Type B pancreatic cell (in vitro differentiated cells): ENCODE measurements at regions not wholly inside any gene's neighbourhood (a gene's known extent, or its start where the extent isn't known, plus 50 kb on each side); places are given as distances from the start of the nearest gene placed in this dataset.

Source experiments
- DNase-seq: peaks from one replicate; pipeline ENCODE4 v3.0.0; 2021; ENCODE audit warnings: mixed read lengths; ENCODE audit not compliant: unreplicated experiment; ENCODE audit errors: extremely low spot score
- H3K27ac Mint-ChIP-seq: 2 replicates; pipeline ENCODE4 v1.8.0; 2021; ENCODE audit warnings: mild to moderate bottlenecking, mixed read lengths
- H3K27me3 Mint-ChIP-seq: 2 replicates; pipeline ENCODE4 v1.8.0; 2021; ENCODE audit warnings: mixed read lengths
- H3K36me3 Mint-ChIP-seq: 2 replicates; pipeline ENCODE4 v1.8.0; 2021; ENCODE audit warnings: mixed read lengths
- H3K4me1 Mint-ChIP-seq: one replicate; pipeline ENCODE4 v1.8.0; 2021; ENCODE audit warnings: mixed read lengths; ENCODE audit not compliant: unreplicated experiment
- H3K4me3 Mint-ChIP-seq: 2 replicates; pipeline ENCODE4 v1.8.0; 2021; ENCODE audit warnings: mild to moderate bottlenecking, mixed read lengths
- H3K9me3 Mint-ChIP-seq: 2 replicates; pipeline ENCODE4 v1.8.0; 2021; ENCODE audit warnings: mixed read lengths
- CTCF ChIP-seq: fragments of 200-600 bp; sonication (generic); conservative IDR thresholded peaks from 2 replicates; pipeline ENCODE4 v1.5.0; 2021; ENCODE audit warnings: antibody characterized with exemption, mild to moderate bottlenecking

GRCh38 chr3:30294241-30294667 lies 312.1 kb upstream of the TGFBR2 start:
- Mint-ChIP-seq H3K4me1 (peaks cover 8% of the 10 kb centered on the region), H3K36me3 (no peaks in the 10 kb centered on the region), H3K27ac (no peak overlapping the region), H3K9me3 (no peaks in the 10 kb centered on the region), H3K27me3 (no peaks in the 10 kb centered on the region), H3K4me3 (no peak overlapping the region)
- no peak for DNase-seq
- TF ChIP-seq CTCF = no peak

GRCh38 chr3:30297112-30297511 lies 309.3 kb upstream of the TGFBR2 start:
- DNase-seq = no peak
- no peaks in the 10 kb centered on the region for H3K27me3 Mint-ChIP-seq
- TF ChIP-seq CTCF = no peak
- no peak overlapping the region for H3K27ac Mint-ChIP-seq
- no peaks in the 10 kb centered on the region for H3K9me3 Mint-ChIP-seq
- H3K4me3 Mint-ChIP-seq = no peak overlapping the region
- no peaks in the 10 kb centered on the region for H3K36me3 Mint-ChIP-seq
- H3K4me1 Mint-ChIP-seq = peaks cover 7% of the 10 kb centered on the region

GRCh38 chr3:30299674-30300385 lies 306.6 kb upstream of the TGFBR2 start:
- Mint-ChIP-seq H3K27ac (no peak overlapping the region), H3K4me3 (no peak overlapping the region), H3K27me3 (no peaks in the 10 kb centered on the region), H3K9me3 (no peaks in the 10 kb centered on the region), H3K4me1 (peaks cover 7% of the 10 kb centered on the region), H3K36me3 (no peaks in the 10 kb centered on the region)
- no peak for TF ChIP-seq CTCF
- no peak for DNase-seq

- no peaks in the 10 kb centered on the region for H3K27me3 Mint-ChIP-seq
- no peak for DNase-seq
- no peaks in the 10 kb centered on the region for H3K9me3 Mint-ChIP-seq
- no peak for TF ChIP-seq CTCF
- no peaks in the 10 kb centered on the region for H3K36me3 Mint-ChIP-seq
- no peak overlapping the region for H3K4me3 Mint-ChIP-seq
- no peak overlapping the region for H3K27ac Mint-ChIP-seq
- peaks cover 7% of the 10 kb centered on the region for H3K4me1 Mint-ChIP-seq
Observed at GRCh38 chr3:30300809-30301208, 305.6 kb upstream of the TGFBR2 start.

- Mint-ChIP-seq H3K4me3 (no peak overlapping the region), H3K36me3 (no peaks in the 10 kb centered on the region), H3K9me3 (peaks cover 4% of the 10 kb centered on the region), H3K27me3 (no peaks in the 10 kb centered on the region), H3K27ac (no peak overlapping the region), H3K4me1 (peaks cover 7% of the 10 kb centered on the region)
- no peak for DNase-seq
- no peak for TF ChIP-seq CTCF
Observed at GRCh38 chr3:30302027-30302426, 304.4 kb upstream of the TGFBR2 start.
